ENCODE measurements at regions not wholly inside any gene's neighbourhood (a gene's known extent, or its start where the extent isn't known, plus 50 kb on each side); places are given as distances from the start of the nearest gene placed in this dataset.

GRCh38 chr20:60802676-60803075, 449.4 kb upstream of the CDH4 start:
- DNase-seq = no peak

- DNase-seq = no peak
Observed at GRCh38 chr20:60803335-60804055, 448.6 kb upstream of the CDH4 start.

GRCh38 chr20:60804240-60804917, 447.7 kb upstream of the CDH4 start:
- no peak for DNase-seq

- DNase-seq = peak; percentile 36
Observed at GRCh38 chr20:60804918-60805630, 447.0 kb upstream of the CDH4 start.

- DNase-seq = no peak
Observed at GRCh38 chr20:60806354-60806753, 445.7 kb upstream of the CDH4 start.

- no peak for DNase-seq
Observed at GRCh38 chr20:60806824-60807223, 445.2 kb upstream of the CDH4 start.

- DNase-seq = no peak
Observed at GRCh38 chr20:60808003-60808672, 443.9 kb upstream of the CDH4 start.

GRCh38 chr20:60808701-60809100, 443.4 kb upstream of the CDH4 start:
- no peak for DNase-seq

GRCh38 chr20:60810561-60810960, 441.5 kb upstream of the CDH4 start:
- no peak for DNase-seq

GRCh38 chr20:60812561-60812960, 439.5 kb upstream of the CDH4 start:
- no peak for DNase-seq

GRCh38 chr20:60813066-60813465, 439.0 kb upstream of the CDH4 start:
- no peak for DNase-seq

- DNase-seq = no peak
Observed at GRCh38 chr20:60815656-60816055, 436.4 kb upstream of the CDH4 start.

- DNase-seq = no peak
Observed at GRCh38 chr20:60816901-60817300, 435.2 kb upstream of the CDH4 start.

GRCh38 chr20:60817891-60818290, 434.2 kb upstream of the CDH4 start:
- no peak for DNase-seq

- no peak for DNase-seq
Observed at GRCh38 chr20:60819511-60819910, 432.6 kb upstream of the CDH4 start.

GRCh38 chr20:60820149-60820548, 431.9 kb upstream of the CDH4 start:
- no peak for DNase-seq

GRCh38 chr20:60820918-60821317, 431.1 kb upstream of the CDH4 start:
- no peak for DNase-seq

GRCh38 chr20:60822699-60823607, 429.1 kb upstream of the CDH4 start:
- no peak for DNase-seq

GRCh38 chr20:60835876-60836275, 416.2 kb upstream of the CDH4 start:
- no peak for DNase-seq

GRCh38 chr20:60837173-60837770, 414.8 kb upstream of the CDH4 start:
- DNase-seq = no peak

- DNase-seq = no peak
Observed at GRCh38 chr20:60838297-60838696, 413.8 kb upstream of the CDH4 start.

Data from muscle of arm (tissue), 1 donor.